ENCODE measurements at regions not wholly inside any gene's neighbourhood (a gene's known extent, or its start where the extent isn't known, plus 50 kb on each side); places are given as distances from the start of the nearest gene placed in this dataset.

DNA sequence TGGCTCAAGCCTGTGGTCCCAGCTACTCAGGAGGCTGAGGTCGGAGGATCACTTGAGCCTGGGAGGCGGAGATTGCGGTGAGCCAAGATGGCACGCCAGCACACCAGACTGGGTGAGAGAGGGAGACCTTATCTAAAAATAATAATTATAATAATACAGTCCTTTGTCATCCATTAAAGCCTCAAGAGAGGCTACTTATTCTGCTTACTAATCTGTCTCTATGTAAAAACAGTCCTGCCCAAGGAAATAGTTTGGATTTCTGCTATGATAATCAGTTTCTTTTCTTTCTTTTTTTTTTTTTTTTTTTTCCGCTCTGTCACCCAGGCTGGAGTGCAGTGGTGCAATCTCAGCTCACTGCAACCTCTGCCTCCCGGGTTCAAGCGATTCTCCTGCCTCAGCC is 228.3 kb downstream of the C1D start (continued):
- TF ChIP-seq, protein P1, sequence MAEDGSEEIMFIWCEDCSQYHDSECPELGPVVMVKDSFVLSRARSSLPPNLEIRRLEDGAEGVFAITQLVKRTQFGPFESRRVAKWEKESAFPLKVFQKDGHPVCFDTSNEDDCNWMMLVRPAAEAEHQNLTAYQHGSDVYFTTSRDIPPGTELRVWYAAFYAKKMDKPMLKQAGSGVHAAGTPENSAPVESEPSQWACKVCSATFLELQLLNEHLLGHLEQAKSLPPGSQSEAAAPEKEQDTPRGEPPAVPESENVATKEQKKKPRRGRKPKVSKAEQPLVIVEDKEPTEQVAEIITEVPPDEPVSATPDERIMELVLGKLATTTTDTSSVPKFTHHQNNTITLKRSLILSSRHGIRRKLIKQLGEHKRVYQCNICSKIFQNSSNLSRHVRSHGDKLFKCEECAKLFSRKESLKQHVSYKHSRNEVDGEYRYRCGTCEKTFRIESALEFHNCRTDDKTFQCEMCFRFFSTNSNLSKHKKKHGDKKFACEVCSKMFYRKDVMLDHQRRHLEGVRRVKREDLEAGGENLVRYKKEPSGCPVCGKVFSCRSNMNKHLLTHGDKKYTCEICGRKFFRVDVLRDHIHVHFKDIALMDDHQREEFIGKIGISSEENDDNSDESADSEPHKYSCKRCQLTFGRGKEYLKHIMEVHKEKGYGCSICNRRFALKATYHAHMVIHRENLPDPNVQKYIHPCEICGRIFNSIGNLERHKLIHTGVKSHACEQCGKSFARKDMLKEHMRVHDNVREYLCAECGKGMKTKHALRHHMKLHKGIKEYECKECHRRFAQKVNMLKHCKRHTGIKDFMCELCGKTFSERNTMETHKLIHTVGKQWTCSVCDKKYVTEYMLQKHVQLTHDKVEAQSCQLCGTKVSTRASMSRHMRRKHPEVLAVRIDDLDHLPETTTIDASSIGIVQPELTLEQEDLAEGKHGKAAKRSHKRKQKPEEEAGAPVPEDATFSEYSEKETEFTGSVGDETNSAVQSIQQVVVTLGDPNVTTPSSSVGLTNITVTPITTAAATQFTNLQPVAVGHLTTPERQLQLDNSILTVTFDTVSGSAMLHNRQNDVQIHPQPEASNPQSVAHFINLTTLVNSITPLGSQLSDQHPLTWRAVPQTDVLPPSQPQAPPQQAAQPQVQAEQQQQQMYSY (CRISPR knock-in tag; IDR thresholded peaks at IDR 0.05): no peak
- TF ChIP-seq ZNF396 (CRISPR knock-in tag; IDR thresholded peaks at IDR 0.05; ENCODE audit: borderline replicate concordance) (no peak), FOXK1 (CRISPR knock-in tag; IDR thresholded peaks at IDR 0.05) (no peak)

- no peak for TF ChIP-seq CREB1 (CRISPR knock-in tag; IDR thresholded peaks at IDR 0.05)
- TF ChIP-seq AFF4 (CRISPR knock-in tag; IDR thresholded peaks at IDR 0.05; ENCODE audit: borderline replicate concordance): no peak
- TF ChIP-seq, protein P2, sequence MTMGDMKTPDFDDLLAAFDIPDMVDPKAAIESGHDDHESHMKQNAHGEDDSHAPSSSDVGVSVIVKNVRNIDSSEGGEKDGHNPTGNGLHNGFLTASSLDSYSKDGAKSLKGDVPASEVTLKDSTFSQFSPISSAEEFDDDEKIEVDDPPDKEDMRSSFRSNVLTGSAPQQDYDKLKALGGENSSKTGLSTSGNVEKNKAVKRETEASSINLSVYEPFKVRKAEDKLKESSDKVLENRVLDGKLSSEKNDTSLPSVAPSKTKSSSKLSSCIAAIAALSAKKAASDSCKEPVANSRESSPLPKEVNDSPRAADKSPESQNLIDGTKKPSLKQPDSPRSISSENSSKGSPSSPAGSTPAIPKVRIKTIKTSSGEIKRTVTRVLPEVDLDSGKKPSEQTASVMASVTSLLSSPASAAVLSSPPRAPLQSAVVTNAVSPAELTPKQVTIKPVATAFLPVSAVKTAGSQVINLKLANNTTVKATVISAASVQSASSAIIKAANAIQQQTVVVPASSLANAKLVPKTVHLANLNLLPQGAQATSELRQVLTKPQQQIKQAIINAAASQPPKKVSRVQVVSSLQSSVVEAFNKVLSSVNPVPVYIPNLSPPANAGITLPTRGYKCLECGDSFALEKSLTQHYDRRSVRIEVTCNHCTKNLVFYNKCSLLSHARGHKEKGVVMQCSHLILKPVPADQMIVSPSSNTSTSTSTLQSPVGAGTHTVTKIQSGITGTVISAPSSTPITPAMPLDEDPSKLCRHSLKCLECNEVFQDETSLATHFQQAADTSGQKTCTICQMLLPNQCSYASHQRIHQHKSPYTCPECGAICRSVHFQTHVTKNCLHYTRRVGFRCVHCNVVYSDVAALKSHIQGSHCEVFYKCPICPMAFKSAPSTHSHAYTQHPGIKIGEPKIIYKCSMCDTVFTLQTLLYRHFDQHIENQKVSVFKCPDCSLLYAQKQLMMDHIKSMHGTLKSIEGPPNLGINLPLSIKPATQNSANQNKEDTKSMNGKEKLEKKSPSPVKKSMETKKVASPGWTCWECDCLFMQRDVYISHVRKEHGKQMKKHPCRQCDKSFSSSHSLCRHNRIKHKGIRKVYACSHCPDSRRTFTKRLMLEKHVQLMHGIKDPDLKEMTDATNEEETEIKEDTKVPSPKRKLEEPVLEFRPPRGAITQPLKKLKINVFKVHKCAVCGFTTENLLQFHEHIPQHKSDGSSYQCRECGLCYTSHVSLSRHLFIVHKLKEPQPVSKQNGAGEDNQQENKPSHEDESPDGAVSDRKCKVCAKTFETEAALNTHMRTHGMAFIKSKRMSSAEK (CRISPR knock-in tag; IDR thresholded peaks at IDR 0.05; ENCODE audit: borderline replicate concordance): no peak
- TF ChIP-seq TEAD4 (CRISPR knock-in tag; IDR thresholded peaks at IDR 0.05): no peak
- no peak for TF ChIP-seq EMX1 (CRISPR knock-in tag; IDR thresholded peaks at IDR 0.05)
- TF ChIP-seq CREM (CRISPR knock-in tag; IDR thresholded peaks at IDR 0.05): no peak
- no peak for TF ChIP-seq SMAD3 (CRISPR knock-in tag; IDR thresholded peaks at IDR 0.05; ENCODE audit: borderline replicate concordance)
- TF ChIP-seq MYBL2 (CRISPR knock-in tag; IDR thresholded peaks at IDR 0.05): no peak
- TF ChIP-seq MLX (CRISPR knock-in tag; IDR thresholded peaks at IDR 0.05): no peak
- no peak for TF ChIP-seq USF1 (CRISPR knock-in tag; IDR thresholded peaks at IDR 0.05)
- no peak for TF ChIP-seq NFATC4 (CRISPR knock-in tag; IDR thresholded peaks at IDR 0.05)
- TF ChIP-seq, protein P3, sequence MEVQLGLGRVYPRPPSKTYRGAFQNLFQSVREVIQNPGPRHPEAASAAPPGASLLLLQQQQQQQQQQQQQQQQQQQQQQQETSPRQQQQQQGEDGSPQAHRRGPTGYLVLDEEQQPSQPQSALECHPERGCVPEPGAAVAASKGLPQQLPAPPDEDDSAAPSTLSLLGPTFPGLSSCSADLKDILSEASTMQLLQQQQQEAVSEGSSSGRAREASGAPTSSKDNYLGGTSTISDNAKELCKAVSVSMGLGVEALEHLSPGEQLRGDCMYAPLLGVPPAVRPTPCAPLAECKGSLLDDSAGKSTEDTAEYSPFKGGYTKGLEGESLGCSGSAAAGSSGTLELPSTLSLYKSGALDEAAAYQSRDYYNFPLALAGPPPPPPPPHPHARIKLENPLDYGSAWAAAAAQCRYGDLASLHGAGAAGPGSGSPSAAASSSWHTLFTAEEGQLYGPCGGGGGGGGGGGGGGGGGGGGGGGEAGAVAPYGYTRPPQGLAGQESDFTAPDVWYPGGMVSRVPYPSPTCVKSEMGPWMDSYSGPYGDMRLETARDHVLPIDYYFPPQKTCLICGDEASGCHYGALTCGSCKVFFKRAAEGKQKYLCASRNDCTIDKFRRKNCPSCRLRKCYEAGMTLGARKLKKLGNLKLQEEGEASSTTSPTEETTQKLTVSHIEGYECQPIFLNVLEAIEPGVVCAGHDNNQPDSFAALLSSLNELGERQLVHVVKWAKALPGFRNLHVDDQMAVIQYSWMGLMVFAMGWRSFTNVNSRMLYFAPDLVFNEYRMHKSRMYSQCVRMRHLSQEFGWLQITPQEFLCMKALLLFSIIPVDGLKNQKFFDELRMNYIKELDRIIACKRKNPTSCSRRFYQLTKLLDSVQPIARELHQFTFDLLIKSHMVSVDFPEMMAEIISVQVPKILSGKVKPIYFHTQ (CRISPR knock-in tag; IDR thresholded peaks at IDR 0.05): no peak
- TF ChIP-seq NFE2L1 (CRISPR knock-in tag; IDR thresholded peaks at IDR 0.05): no peak
- TF ChIP-seq, protein P4, sequence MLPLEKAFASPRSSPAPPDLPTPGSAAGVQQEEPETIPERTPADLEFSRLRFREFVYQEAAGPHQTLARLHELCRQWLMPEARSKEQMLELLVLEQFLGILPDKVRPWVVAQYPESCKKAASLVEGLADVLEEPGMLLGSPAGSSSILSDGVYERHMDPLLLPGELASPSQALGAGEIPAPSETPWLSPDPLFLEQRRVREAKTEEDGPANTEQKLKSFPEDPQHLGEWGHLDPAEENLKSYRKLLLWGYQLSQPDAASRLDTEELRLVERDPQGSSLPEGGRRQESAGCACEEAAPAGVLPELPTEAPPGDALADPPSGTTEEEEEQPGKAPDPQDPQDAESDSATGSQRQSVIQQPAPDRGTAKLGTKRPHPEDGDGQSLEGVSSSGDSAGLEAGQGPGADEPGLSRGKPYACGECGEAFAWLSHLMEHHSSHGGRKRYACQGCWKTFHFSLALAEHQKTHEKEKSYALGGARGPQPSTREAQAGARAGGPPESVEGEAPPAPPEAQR (CRISPR knock-in tag; IDR thresholded peaks at IDR 0.05): no peak
- no peak for TF ChIP-seq ELF4 (CRISPR knock-in tag; IDR thresholded peaks at IDR 0.05; ENCODE audit: low read depth)
- DNase-seq (ENCODE audit: low spot score) (no peak), ATAC-seq (no peak)
- no peaks in the 10 kb centered on the region for H3K4me1 Mint-ChIP-seq
- no peak overlapping the region for H3K27ac Mint-ChIP-seq
- ChIA-PET POLR2A (no interaction called here), CTCF (interaction anchor here (0.6 to 2.3 kb wide), 2 partner anchors 102 to 185 kb away, joined by 3 to 9 read pairs; no protein-coding TSS in a partner anchor)
- H3K9me3 Mint-ChIP-seq: peaks cover 4% of the 10 kb centered on the region
- H3K27me3 Mint-ChIP-seq (ENCODE audit: low read depth): peaks cover 2% of the 10 kb centered on the region; the same call in 1 of the 2 replicates
- no peak overlapping the region for H3K4me3 Mint-ChIP-seq
- no peaks in the 10 kb centered on the region for H3K36me3 Mint-ChIP-seq
These were observed 227.5 kb downstream of the C1D start for GRCh38 chr2:67835266-67835665.
